ENCODE measurements at regions not wholly inside any gene's neighbourhood (a gene's known extent, or its start where the extent isn't known, plus 50 kb on each side); places are given as distances from the start of the nearest gene placed in this dataset.

DNA sequence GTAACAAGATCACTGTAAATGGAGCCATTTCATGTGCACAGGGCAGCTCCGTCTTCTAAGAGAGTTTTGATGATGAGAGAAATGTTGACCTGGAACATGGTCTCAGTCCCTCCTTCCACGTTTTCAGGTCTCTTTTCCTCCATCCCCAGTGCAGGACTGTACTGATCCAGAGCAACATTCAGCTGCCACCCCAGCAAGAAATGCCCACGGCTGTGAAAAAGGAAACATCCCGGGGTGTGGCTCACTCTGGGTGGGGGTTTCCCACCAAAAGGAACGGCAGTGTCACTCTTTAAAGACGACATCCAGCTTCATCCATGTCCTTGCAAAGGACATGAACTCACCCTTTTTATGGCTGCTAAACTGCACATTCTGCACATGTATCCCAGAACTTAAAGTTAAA lies 92.6 kb downstream of the ERMARD start:
- no peaks in the 10 kb centered on the region for H3K27me3 Mint-ChIP-seq (ENCODE audit: low read depth)
- H3K9me3 Mint-ChIP-seq = no peaks in the 10 kb centered on the region
- H3K4me3 Mint-ChIP-seq = no peak overlapping the region
- no peaks in the 10 kb centered on the region for H3K36me3 Mint-ChIP-seq
- ATAC-seq (no peak), DNase-seq (ENCODE audit: low spot score) (no peak)
- ChIA-PET CTCF (interaction anchor here (5.9 kb wide), 1 partner anchor 12 kb away, joined by 46 read pairs; no protein-coding TSS in a partner anchor), POLR2A (no interaction called here)
- TF ChIP-seq, protein P1, sequence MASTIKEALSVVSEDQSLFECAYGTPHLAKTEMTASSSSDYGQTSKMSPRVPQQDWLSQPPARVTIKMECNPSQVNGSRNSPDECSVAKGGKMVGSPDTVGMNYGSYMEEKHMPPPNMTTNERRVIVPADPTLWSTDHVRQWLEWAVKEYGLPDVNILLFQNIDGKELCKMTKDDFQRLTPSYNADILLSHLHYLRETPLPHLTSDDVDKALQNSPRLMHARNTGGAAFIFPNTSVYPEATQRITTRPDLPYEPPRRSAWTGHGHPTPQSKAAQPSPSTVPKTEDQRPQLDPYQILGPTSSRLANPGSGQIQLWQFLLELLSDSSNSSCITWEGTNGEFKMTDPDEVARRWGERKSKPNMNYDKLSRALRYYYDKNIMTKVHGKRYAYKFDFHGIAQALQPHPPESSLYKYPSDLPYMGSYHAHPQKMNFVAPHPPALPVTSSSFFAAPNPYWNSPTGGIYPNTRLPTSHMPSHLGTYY (CRISPR knock-in tag; IDR thresholded peaks at IDR 0.05) = no peak
- TF ChIP-seq, protein P2, sequence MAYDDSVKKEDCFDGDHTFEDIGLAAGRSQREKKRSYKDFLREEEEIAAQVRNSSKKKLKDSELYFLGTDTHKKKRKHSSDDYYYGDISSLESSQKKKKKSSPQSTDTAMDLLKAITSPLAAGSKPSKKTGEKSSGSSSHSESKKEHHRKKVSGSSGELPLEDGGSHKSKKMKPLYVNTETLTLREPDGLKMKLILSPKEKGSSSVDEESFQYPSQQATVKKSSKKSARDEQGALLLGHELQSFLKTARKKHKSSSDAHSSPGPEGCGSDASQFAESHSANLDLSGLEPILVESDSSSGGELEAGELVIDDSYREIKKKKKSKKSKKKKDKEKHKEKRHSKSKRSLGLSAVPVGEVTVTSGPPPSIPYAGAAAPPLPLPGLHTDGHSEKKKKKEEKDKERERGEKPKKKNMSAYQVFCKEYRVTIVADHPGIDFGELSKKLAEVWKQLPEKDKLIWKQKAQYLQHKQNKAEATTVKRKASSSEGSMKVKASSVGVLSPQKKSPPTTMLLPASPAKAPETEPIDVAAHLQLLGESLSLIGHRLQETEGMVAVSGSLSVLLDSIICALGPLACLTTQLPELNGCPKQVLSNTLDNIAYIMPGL (CRISPR knock-in tag; IDR thresholded peaks at IDR 0.05) = no peak
- TF ChIP-seq MXD4 (CRISPR knock-in tag; IDR thresholded peaks at IDR 0.05; ENCODE audit: borderline replicate concordance) = no peak
- no peak for TF ChIP-seq ESRRA (CRISPR knock-in tag; IDR thresholded peaks at IDR 0.05; ENCODE audit: borderline replicate concordance)
- TF ChIP-seq ATF1 (CRISPR knock-in tag; IDR thresholded peaks at IDR 0.05) = no peak
- TF ChIP-seq, protein P3, sequence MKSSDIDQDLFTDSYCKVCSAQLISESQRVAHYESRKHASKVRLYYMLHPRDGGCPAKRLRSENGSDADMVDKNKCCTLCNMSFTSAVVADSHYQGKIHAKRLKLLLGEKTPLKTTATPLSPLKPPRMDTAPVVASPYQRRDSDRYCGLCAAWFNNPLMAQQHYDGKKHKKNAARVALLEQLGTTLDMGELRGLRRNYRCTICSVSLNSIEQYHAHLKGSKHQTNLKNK (CRISPR knock-in tag; IDR thresholded peaks at IDR 0.05) = no peak
- TF ChIP-seq, protein P4, sequence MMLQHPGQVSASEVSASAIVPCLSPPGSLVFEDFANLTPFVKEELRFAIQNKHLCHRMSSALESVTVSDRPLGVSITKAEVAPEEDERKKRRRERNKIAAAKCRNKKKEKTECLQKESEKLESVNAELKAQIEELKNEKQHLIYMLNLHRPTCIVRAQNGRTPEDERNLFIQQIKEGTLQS (CRISPR knock-in tag; conservative IDR thresholded peaks at IDR 0.05) = no peak
- no peak for TF ChIP-seq ZNF232 (CRISPR knock-in tag; IDR thresholded peaks at IDR 0.05)
- TF ChIP-seq CREB1 (CRISPR knock-in tag; IDR thresholded peaks at IDR 0.05) = no peak
- no peak for TF ChIP-seq ZNF138 (CRISPR knock-in tag; conservative IDR thresholded peaks at IDR 0.05)
- TF ChIP-seq, protein P5, sequence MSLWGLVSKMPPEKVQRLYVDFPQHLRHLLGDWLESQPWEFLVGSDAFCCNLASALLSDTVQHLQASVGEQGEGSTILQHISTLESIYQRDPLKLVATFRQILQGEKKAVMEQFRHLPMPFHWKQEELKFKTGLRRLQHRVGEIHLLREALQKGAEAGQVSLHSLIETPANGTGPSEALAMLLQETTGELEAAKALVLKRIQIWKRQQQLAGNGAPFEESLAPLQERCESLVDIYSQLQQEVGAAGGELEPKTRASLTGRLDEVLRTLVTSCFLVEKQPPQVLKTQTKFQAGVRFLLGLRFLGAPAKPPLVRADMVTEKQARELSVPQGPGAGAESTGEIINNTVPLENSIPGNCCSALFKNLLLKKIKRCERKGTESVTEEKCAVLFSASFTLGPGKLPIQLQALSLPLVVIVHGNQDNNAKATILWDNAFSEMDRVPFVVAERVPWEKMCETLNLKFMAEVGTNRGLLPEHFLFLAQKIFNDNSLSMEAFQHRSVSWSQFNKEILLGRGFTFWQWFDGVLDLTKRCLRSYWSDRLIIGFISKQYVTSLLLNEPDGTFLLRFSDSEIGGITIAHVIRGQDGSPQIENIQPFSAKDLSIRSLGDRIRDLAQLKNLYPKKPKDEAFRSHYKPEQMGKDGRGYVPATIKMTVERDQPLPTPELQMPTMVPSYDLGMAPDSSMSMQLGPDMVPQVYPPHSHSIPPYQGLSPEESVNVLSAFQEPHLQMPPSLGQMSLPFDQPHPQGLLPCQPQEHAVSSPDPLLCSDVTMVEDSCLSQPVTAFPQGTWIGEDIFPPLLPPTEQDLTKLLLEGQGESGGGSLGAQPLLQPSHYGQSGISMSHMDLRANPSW (CRISPR knock-in tag; conservative IDR thresholded peaks at IDR 0.05; ENCODE audit: low read depth) = no peak
- TF ChIP-seq RELA (CRISPR knock-in tag; IDR thresholded peaks at IDR 0.05; ENCODE audit: borderline replicate concordance) = no peak
- TF ChIP-seq, protein P6, sequence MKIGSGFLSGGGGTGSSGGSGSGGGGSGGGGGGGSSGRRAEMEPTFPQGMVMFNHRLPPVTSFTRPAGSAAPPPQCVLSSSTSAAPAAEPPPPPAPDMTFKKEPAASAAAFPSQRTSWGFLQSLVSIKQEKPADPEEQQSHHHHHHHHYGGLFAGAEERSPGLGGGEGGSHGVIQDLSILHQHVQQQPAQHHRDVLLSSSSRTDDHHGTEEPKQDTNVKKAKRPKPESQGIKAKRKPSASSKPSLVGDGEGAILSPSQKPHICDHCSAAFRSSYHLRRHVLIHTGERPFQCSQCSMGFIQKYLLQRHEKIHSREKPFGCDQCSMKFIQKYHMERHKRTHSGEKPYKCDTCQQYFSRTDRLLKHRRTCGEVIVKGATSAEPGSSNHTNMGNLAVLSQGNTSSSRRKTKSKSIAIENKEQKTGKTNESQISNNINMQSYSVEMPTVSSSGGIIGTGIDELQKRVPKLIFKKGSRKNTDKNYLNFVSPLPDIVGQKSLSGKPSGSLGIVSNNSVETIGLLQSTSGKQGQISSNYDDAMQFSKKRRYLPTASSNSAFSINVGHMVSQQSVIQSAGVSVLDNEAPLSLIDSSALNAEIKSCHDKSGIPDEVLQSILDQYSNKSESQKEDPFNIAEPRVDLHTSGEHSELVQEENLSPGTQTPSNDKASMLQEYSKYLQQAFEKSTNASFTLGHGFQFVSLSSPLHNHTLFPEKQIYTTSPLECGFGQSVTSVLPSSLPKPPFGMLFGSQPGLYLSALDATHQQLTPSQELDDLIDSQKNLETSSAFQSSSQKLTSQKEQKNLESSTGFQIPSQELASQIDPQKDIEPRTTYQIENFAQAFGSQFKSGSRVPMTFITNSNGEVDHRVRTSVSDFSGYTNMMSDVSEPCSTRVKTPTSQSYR (CRISPR knock-in tag; IDR thresholded peaks at IDR 0.05) = no peak
- TF ChIP-seq, protein P7, sequence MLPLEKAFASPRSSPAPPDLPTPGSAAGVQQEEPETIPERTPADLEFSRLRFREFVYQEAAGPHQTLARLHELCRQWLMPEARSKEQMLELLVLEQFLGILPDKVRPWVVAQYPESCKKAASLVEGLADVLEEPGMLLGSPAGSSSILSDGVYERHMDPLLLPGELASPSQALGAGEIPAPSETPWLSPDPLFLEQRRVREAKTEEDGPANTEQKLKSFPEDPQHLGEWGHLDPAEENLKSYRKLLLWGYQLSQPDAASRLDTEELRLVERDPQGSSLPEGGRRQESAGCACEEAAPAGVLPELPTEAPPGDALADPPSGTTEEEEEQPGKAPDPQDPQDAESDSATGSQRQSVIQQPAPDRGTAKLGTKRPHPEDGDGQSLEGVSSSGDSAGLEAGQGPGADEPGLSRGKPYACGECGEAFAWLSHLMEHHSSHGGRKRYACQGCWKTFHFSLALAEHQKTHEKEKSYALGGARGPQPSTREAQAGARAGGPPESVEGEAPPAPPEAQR (CRISPR knock-in tag; IDR thresholded peaks at IDR 0.05) = no peak
- no peak for TF ChIP-seq MYBL2 (CRISPR knock-in tag; IDR thresholded peaks at IDR 0.05)
- TF ChIP-seq SP1 (CRISPR knock-in tag; conservative IDR thresholded peaks at IDR 0.05) = no peak
- TF ChIP-seq RORB (CRISPR knock-in tag; IDR thresholded peaks at IDR 0.05) = no peak
- TF ChIP-seq JUN (CRISPR knock-in tag; IDR thresholded peaks at IDR 0.05) = no peak
- no peak overlapping the region for H3K27ac Mint-ChIP-seq
- 0 out of 2 replicates have a peak, but pooled peaks cover 3% of the 10 kb centered on the region for H3K4me1 Mint-ChIP-seq

Data from WTC11 (cell line).